H1 (cell line): ENCODE measurements at regions not wholly inside any gene's neighbourhood (a gene's known extent, or its start where the extent isn't known, plus 50 kb on each side); places are given as distances from the start of the nearest gene placed in this dataset.

Experiments used
- CTCF ChIA-PET: fragments of 300-600 bp; sonication (Branson Sonifier 250); formaldehyde crosslinking; loops from one replicate; lab custom pipeline; 2021; ENCODE audit not compliant: partially characterized antibody; lab: Charles Lee
- POLR2A ChIA-PET: fragments of 300-600 bp; sonication (Branson Sonifier 250); formaldehyde crosslinking; loops from one replicate; lab custom pipeline; 2021; ENCODE audit warnings: inconsistent platforms; ENCODE audit not compliant: partially characterized antibody; lab: Charles Lee
- DNase-seq, 2 experiments: peaks; one replicate each; pipeline versions ENCODE4 v3.0.0 to v3.0.0-alpha.2; 2010 to 2022; ENCODE audit warnings: low spot score in 2 of 2, low read depth in 1 of 2, mixed read lengths in 1 of 2
- FAIRE-seq: peaks from 2 replicates; lab custom pipeline; 2011; peaks lifted over from hg19 to GRCh38; lab: Jason Lieb, UNC
- H2AFZ ChIP-seq: 2 replicates; pipeline ENCODE4 v1.8.1; 2012; ENCODE audit warnings: low read length, inconsistent platforms
- H2AK5ac ChIP-seq: 2 replicates; pipeline ENCODE4 v1.6.1; 2013; ENCODE audit warnings: low read depth, low read length
- H2BK120ac ChIP-seq: replicated peaks from 2 replicates; pipeline ENCODE3; 2013; ENCODE audit warnings: low read depth, low read length, inconsistent platforms
- H2BK12ac ChIP-seq: 2 replicates; pipeline ENCODE4 v1.6.1; 2013; ENCODE audit warnings: low read depth, low read length
- H2BK15ac ChIP-seq: 2 replicates; pipeline ENCODE4 v1.6.1; 2013; ENCODE audit warnings: low read length
- H2BK20ac ChIP-seq: 2 replicates; pipeline ENCODE4 v1.6.1; 2013; ENCODE audit warnings: low read length
- H2BK5ac ChIP-seq: 2 replicates; pipeline ENCODE4 v1.6.1; 2013; ENCODE audit warnings: low read depth, low read length
- H3K14ac ChIP-seq: 2 replicates; pipeline ENCODE4 v1.6.1; 2013; ENCODE audit warnings: inconsistent platforms; ENCODE audit not compliant: insufficient read length
- H3K18ac ChIP-seq: 2 replicates; pipeline ENCODE4 v1.6.1; 2013; ENCODE audit warnings: low read length; ENCODE audit errors: extremely low read depth
- H3K23ac ChIP-seq: 2 replicates; pipeline ENCODE4 v1.6.1; 2013; ENCODE audit warnings: inconsistent platforms; ENCODE audit not compliant: insufficient read length
- H3K23me2 ChIP-seq: 2 replicates; pipeline ENCODE4 v1.6.1; 2013; ENCODE audit warnings: low read depth, low read length
- H3K27ac ChIP-seq: 2 replicates; pipeline ENCODE4 v1.6.1; 2011; ENCODE audit warnings: low read depth, low read length, inconsistent platforms
- H3K27me3 ChIP-seq, 4 experiments: replicated peaks in 1 of 4; 1 replicate in 1 of 4; 2 replicates in 3 of 4; pipeline versions ENCODE4 v1.6.1 to v1.8.1; 2011 to 2013; ENCODE audit warnings: low read length in 3 of 4, mild to moderate bottlenecking in 3 of 4, inconsistent platforms in 2 of 4, mixed read lengths in 2 of 4, moderate library complexity in 1 of 4; ENCODE audit not compliant: control insufficient read depth in 3 of 4, insufficient read depth in 3 of 4; ENCODE audit errors: extremely low read depth in 1 of 4
- H3K36me3 ChIP-seq, 4 experiments: 2 replicates each; pipeline versions ENCODE4 v1.6.1 to v1.8.1; 2011 to 2013; ENCODE audit warnings: mild to moderate bottlenecking in 4 of 4, low read length in 3 of 4, moderate library complexity in 2 of 4, control low read depth in 1 of 4, inconsistent platforms in 1 of 4; ENCODE audit not compliant: insufficient read depth in 4 of 4, control insufficient read depth in 2 of 4
- H3K4ac ChIP-seq: replicated peaks from 2 replicates; pipeline ENCODE3; 2013; ENCODE audit warnings: low read length, low read depth, mixed read lengths, inconsistent platforms; ENCODE audit not compliant: insufficient read length
- H3K4me1 ChIP-seq, 4 experiments: replicated peaks in 1 of 4; 1 replicate in 1 of 4; 2 replicates in 3 of 4; pipeline versions ENCODE4 v1.6.1 to v1.8.1; 2011 to 2013; ENCODE audit warnings: low read length in 3 of 4, inconsistent platforms in 2 of 4, mixed read lengths in 1 of 4; ENCODE audit not compliant: insufficient read depth in 4 of 4, control insufficient read depth in 3 of 4
- H3K4me2 ChIP-seq, 2 experiments: 2 replicates each; pipeline versions ENCODE4 v1.6.1 to v1.8.1; 2011 to 2013; ENCODE audit warnings: low read depth in 2 of 2, low read length in 2 of 2, control low read depth in 1 of 2, inconsistent platforms in 1 of 2, mild to moderate bottlenecking in 1 of 2; ENCODE audit not compliant: insufficient read depth in 1 of 2
- H3K4me3 ChIP-seq, 4 experiments: fragments of 200-600, 300-600 bp in 1 of 4; sonication (generic), shearing (Covaris generic), sonication (Bioruptor Twin) in 1 of 4; 2 replicates each; pipeline versions ENCODE4 v1.5.1 to v1.8.1; 2011 to 2016; ENCODE audit warnings: low read length in 4 of 4, low read depth in 3 of 4, control low read depth in 2 of 4, inconsistent platforms in 2 of 4, mild to moderate bottlenecking in 2 of 4, mixed read lengths in 1 of 4, moderate library complexity in 1 of 4; ENCODE audit not compliant: insufficient read depth in 2 of 4; ENCODE audit errors: extremely low read depth in 1 of 4
- H3K56ac ChIP-seq: replicated peaks from 2 replicates; pipeline ENCODE3; 2013; ENCODE audit warnings: low read depth, mild to moderate bottlenecking, mixed read lengths, low read length, inconsistent platforms; ENCODE audit not compliant: insufficient read length
- H3K79me1 ChIP-seq: 2 replicates; pipeline ENCODE4 v1.6.1; 2013; ENCODE audit warnings: low read depth, low read length, control low read depth
- H3K79me2 ChIP-seq, 2 experiments: 2 replicates each; pipeline versions ENCODE4 v1.6.1 to v1.8.1; 2012 to 2013; ENCODE audit warnings: low read length in 2 of 2, mild to moderate bottlenecking in 2 of 2, inconsistent platforms in 1 of 2; ENCODE audit not compliant: insufficient read depth in 2 of 2, control insufficient read depth in 1 of 2
- H3K9ac ChIP-seq, 4 experiments: replicated peaks in 1 of 4; 1 replicate in 1 of 4; 2 replicates in 3 of 4; pipeline versions ENCODE4 v1.6.1 to v1.8.1; 2011 to 2013; ENCODE audit warnings: low read depth in 3 of 4, low read length in 3 of 4, control low read depth in 2 of 4, mild to moderate bottlenecking in 2 of 4, moderate library complexity in 2 of 4, inconsistent platforms in 1 of 4; ENCODE audit errors: extremely low read depth in 1 of 4
- H3K9me3 ChIP-seq, 2 experiments: 2 replicates each; pipeline versions ENCODE4 v1.6.1 to v1.8.1; 2012 to 2013; ENCODE audit warnings: mild to moderate bottlenecking in 2 of 2, moderate library complexity in 2 of 2, control low read depth in 1 of 2, inconsistent platforms in 1 of 2, low read depth in 1 of 2, low read length in 1 of 2, mixed read lengths in 1 of 2; ENCODE audit not compliant: insufficient read depth in 2 of 2
- H4K20me1 ChIP-seq, 2 experiments: replicated peaks in 1 of 2; 2 replicates each; pipeline versions ENCODE3 to v1.8.1; 2011 to 2013; ENCODE audit warnings: inconsistent platforms in 2 of 2, low read length in 2 of 2, mild to moderate bottlenecking in 1 of 2; ENCODE audit not compliant: insufficient read depth in 2 of 2, control insufficient read depth in 1 of 2
- H4K5ac ChIP-seq: 2 replicates; pipeline ENCODE4 v1.6.1; 2013; ENCODE audit warnings: low read length, low read depth, mixed read lengths, inconsistent platforms; ENCODE audit not compliant: insufficient read length
- H4K8ac ChIP-seq: 2 replicates; pipeline ENCODE4 v1.8.0; 2013; ENCODE audit warnings: mild to moderate bottlenecking, moderate library complexity, low read length, inconsistent platforms; ENCODE audit not compliant: insufficient read depth; ENCODE audit errors: extremely low read depth
- H4K91ac ChIP-seq: replicated peaks from 2 replicates; pipeline ENCODE3; 2013; ENCODE audit warnings: low read length, mixed read lengths, inconsistent platforms; ENCODE audit not compliant: insufficient read length
- BACH1 ChIP-seq: IDR thresholded peaks from 2 replicates; pipeline ENCODE4 v1.6.1; 2012; ENCODE audit warnings: low read length, improper control_type of control experiment
- BRCA1 ChIP-seq: IDR thresholded peaks from 2 replicates; pipeline ENCODE4 v1.6.1; 2012; ENCODE audit warnings: low read depth, low read length, improper control_type of control experiment
- CHD1 ChIP-seq: IDR thresholded peaks from 2 replicates; pipeline ENCODE4 v1.6.1; 2012; ENCODE audit warnings: low read depth, low read length, improper control_type of control experiment
- FOSL1 ChIP-seq: IDR thresholded peaks from 2 replicates; pipeline ENCODE4 v1.6.1; 2011; ENCODE audit warnings: mild to moderate bottlenecking, low read depth, low read length, moderate library complexity; ENCODE audit not compliant: insufficient read depth
- GABPA ChIP-seq: IDR thresholded peaks from 2 replicates; pipeline ENCODE4 v1.6.1; 2011; ENCODE audit warnings: mild to moderate bottlenecking, low read length, moderate library complexity, borderline replicate concordance; ENCODE audit not compliant: insufficient read depth
- NRF1 ChIP-seq: IDR thresholded peaks from 2 replicates; pipeline ENCODE4 v1.6.1; 2011; ENCODE audit warnings: mild to moderate bottlenecking, low read depth, low read length, improper control_type of control experiment
- SP1 ChIP-seq: IDR thresholded peaks from 2 replicates; pipeline ENCODE4 v1.6.1; 2011; ENCODE audit warnings: low read depth, low read length
- SP4 ChIP-seq: IDR thresholded peaks from 2 replicates; pipeline ENCODE4 v1.6.1; 2012; ENCODE audit warnings: low read length, inconsistent platforms
- WGBS, 2 experiments: shearing (Covaris generic) in 1 of 2; methylation state at CpG; one replicate each; pipeline versions ENCODE4 v1.1.6 to v1.1.7; 2013 to 2015; ENCODE audit warnings: low lambda C conversion rate in 2 of 2, mixed read lengths in 2 of 2, inconsistent platforms in 1 of 2, low coverage in 1 of 2, missing lambda C conversion rate in 1 of 2; ENCODE audit not compliant: insufficient replicate concordance in 2 of 2, insufficient coverage in 1 of 2, insufficient read length in 1 of 2; ENCODE audit errors: extremely low coverage in 1 of 2, missing lambda C conversion rate in 1 of 2; 5-methylcytosine and 5-hydroxymethylcytosine counted together

- H3K18ac ChIP-seq, result no peak overlapping the region
- no peaks in the 10 kb centered on the region; a peak in 1 of 7 replicates for H3K4me1 ChIP-seq
- H3K9ac ChIP-seq, result no peak overlapping the region
- WGBS, 2 experiments, result 89% methylated on average over 1 of the region's 1 CpG; no CpG with 5 or more reads in 1 of the 2 experiments
- no peak overlapping the region for H3K4me3 ChIP-seq
- no peak overlapping the region for H3K23ac ChIP-seq
- DNase-seq (no peak), FAIRE-seq (no peak)
- no peak overlapping the region for H3K56ac ChIP-seq
- no peaks in the 10 kb centered on the region for H3K27me3 ChIP-seq
- H2AFZ ChIP-seq, result no peak overlapping the region
- POLR2A ChIA-PET, result no interaction called here
- H3K4me2 ChIP-seq, result no peak overlapping the region
- H3K9me3 ChIP-seq, result no peaks in the 10 kb centered on the region
- no peak overlapping the region for H2BK5ac ChIP-seq
- H2BK15ac ChIP-seq, result no peak overlapping the region
- no peak for TF ChIP-seq FOSL1
- TF ChIP-seq BRCA1, result no peak
- no peak for TF ChIP-seq CHD1
- no peak for TF ChIP-seq GABPA
- TF ChIP-seq SP4, result no peak
- TF ChIP-seq SP1, result no peak
- no peak for TF ChIP-seq NRF1
- TF ChIP-seq BACH1, result no peak
- no peak overlapping the region for H2BK20ac ChIP-seq
- no peaks in the 10 kb centered on the region for H3K23me2 ChIP-seq
- H3K4ac ChIP-seq, result no peak overlapping the region
- no peak overlapping the region for H2BK12ac ChIP-seq
- CTCF ChIA-PET, result no interaction called here
- no peaks in the 10 kb centered on the region for H4K20me1 ChIP-seq
- H3K27ac ChIP-seq, result no peak overlapping the region
- no peak overlapping the region for H2BK120ac ChIP-seq
- no peak overlapping the region for H4K5ac ChIP-seq
- no peak overlapping the region for H4K8ac ChIP-seq
- no peak overlapping the region for H4K91ac ChIP-seq
- H3K79me1 ChIP-seq, result no peaks in the 10 kb centered on the region
- H2AK5ac ChIP-seq, result no peak overlapping the region
- H3K36me3 ChIP-seq, result no peaks in the 10 kb centered on the region
- no peak overlapping the region for H3K14ac ChIP-seq
- no peaks in the 10 kb centered on the region for H3K79me2 ChIP-seq
These were observed 157.6 kb upstream of the CCNH start for GRCh38 chr5:87570366-87570765.
